ENCODE measurements at regions not wholly inside any gene's neighbourhood (a gene's known extent, or its start where the extent isn't known, plus 50 kb on each side); places are given as distances from the start of the nearest gene placed in this dataset.

- TF ChIP-seq EZH2 (IDR thresholded peaks at IDR 0.05) (no peak), FOXP2 (optimal IDR thresholded peaks at IDR 0.05; ENCODE audit: control extremely low read depth, extremely low read length, insufficient read depth) (no peak), POLR2AphosphoS5 (IDR thresholded peaks at IDR 0.05; ENCODE audit: borderline replicate concordance, low read depth, low read length) (no peak)
These were observed 61.3 kb upstream of the TBXT start for GRCh38 chr6:166228839-166229528.

All from SK-N-MC (cell line).